Neural cell (in vitro differentiated cells): ENCODE measurements at regions not wholly inside any gene's neighbourhood (a gene's known extent, or its start where the extent isn't known, plus 50 kb on each side); places are given as distances from the start of the nearest gene placed in this dataset.

Source experiments
- H2AFZ ChIP-seq: fragments of 200-600, 300-800 bp; sonication (generic), shearing (Covaris generic); 2 replicates; pipeline ENCODE4 v1.6.0; 2014; ENCODE audit warnings: low read depth, mild to moderate bottlenecking, antibody characterized with exemption, low read length, moderate library complexity
- H3F3A ChIP-seq: fragments of 200-600 bp; shearing (Covaris generic); 2 replicates; pipeline ENCODE4 v1.6.1; 2016; ENCODE audit warnings: mild to moderate bottlenecking, moderate library complexity, mixed read lengths, antibody characterized with exemption, low read length; ENCODE audit not compliant: insufficient read depth, poor library complexity, severe bottlenecking
- H3K27ac ChIP-seq: fragments of 200-600, 300-800 bp; sonication (generic), shearing (Covaris generic); 2 replicates; pipeline ENCODE4 v1.5.1; 2014; ENCODE audit warnings: mild to moderate bottlenecking, low read length, moderate library complexity
- H3K27me3 ChIP-seq: fragments of 300-800, 200-600 bp; sonication (generic), shearing (Covaris generic); 2 replicates; pipeline ENCODE4 v1.6.0; 2014; ENCODE audit warnings: mild to moderate bottlenecking, low read depth, low read length, moderate library complexity; ENCODE audit not compliant: insufficient read depth
- H3K36me3 ChIP-seq: fragments of 300-800, 200-600 bp; sonication (generic), shearing (Covaris generic); 2 replicates; pipeline ENCODE4 v1.5.1; 2014; ENCODE audit warnings: mild to moderate bottlenecking, antibody characterized with exemption, low read length, moderate library complexity; ENCODE audit not compliant: insufficient read depth
- H3K4me2 ChIP-seq: fragments of 300-800, 200-600 bp; sonication (generic), shearing (Covaris generic); 2 replicates; pipeline ENCODE4 v1.6.0; 2014; ENCODE audit warnings: mild to moderate bottlenecking, low read length
- H3K4me3 ChIP-seq: fragments of 300-800, 200-600 bp; sonication (generic), shearing (Covaris generic); 2 replicates; pipeline ENCODE4 v1.5.1; 2014; ENCODE audit warnings: mild to moderate bottlenecking, low read length, moderate library complexity
- H3K79me2 ChIP-seq: fragments of 200-600 bp; shearing (Covaris generic); replicated peaks from 2 replicates; pipeline ENCODE4 v1.6.0; 2014; ENCODE audit warnings: mild to moderate bottlenecking, low read length, moderate library complexity; ENCODE audit not compliant: insufficient read depth
- H3K9ac ChIP-seq: fragments of 300-800, 200-600 bp; sonication (generic), shearing (Covaris generic); 2 replicates; pipeline ENCODE4 v1.6.1; 2016; ENCODE audit warnings: mild to moderate bottlenecking, low read length, mixed read lengths
- H3K9me2 ChIP-seq: fragments of 200-600 bp; shearing (Covaris generic); 2 replicates; pipeline ENCODE4 v1.6.1; 2016; ENCODE audit warnings: mild to moderate bottlenecking, low read length, mixed read lengths; ENCODE audit not compliant: insufficient read depth
- H3K9me3 ChIP-seq: fragments of 200-600, 300-800 bp; sonication (generic), shearing (Covaris generic); 2 replicates; pipeline ENCODE4 v1.6.1; 2016; ENCODE audit warnings: mild to moderate bottlenecking, mixed run types, low read length, moderate library complexity, mixed read lengths
- H4K20me1 ChIP-seq: fragments of 200-600 bp; shearing (Covaris generic); 2 replicates; pipeline ENCODE4 v1.6.1; 2016; ENCODE audit warnings: mild to moderate bottlenecking, mixed run types; ENCODE audit not compliant: insufficient read depth
- EP300 ChIP-seq: fragments of 450-650 bp; conservative IDR thresholded peaks from 2 replicates; pipeline ENCODE4 v1.6.1; 2014; ENCODE audit warnings: antibody characterized with exemption, mild to moderate bottlenecking, moderate library complexity; ENCODE audit not compliant: poor library complexity, severe bottlenecking
- EZH2 ChIP-seq: fragments of 200-600, 300-800 bp; shearing (Covaris generic), sonication (generic); IDR thresholded peaks from 2 replicates; pipeline ENCODE4 v1.6.1; 2014; ENCODE audit warnings: antibody characterized with exemption, low read length, borderline replicate concordance, mild to moderate bottlenecking; ENCODE audit not compliant: insufficient read depth, poor library complexity, severe bottlenecking
- MXI1 ChIP-seq: fragments of 450-650 bp; conservative IDR thresholded peaks from 2 replicates; pipeline ENCODE4 v1.6.1; 2014; ENCODE audit warnings: antibody characterized with exemption, mild to moderate bottlenecking; ENCODE audit not compliant: poor library complexity, severe bottlenecking
- POLR2AphosphoS5 ChIP-seq: IDR thresholded peaks from 2 replicates; pipeline ENCODE4 v1.6.1; 2012
- RAD21 ChIP-seq: fragments of 450-650 bp; conservative IDR thresholded peaks from 2 replicates; pipeline ENCODE4 v1.6.1; 2014; ENCODE audit warnings: antibody characterized with exemption, mild to moderate bottlenecking, moderate library complexity
- REST ChIP-seq: IDR thresholded peaks from 2 replicates; pipeline ENCODE4 v1.6.1; 2012; ENCODE audit warnings: borderline replicate concordance
- SMC3 ChIP-seq: fragments of 450-650 bp; conservative IDR thresholded peaks from 2 replicates; pipeline ENCODE4 v1.6.1; 2014; ENCODE audit warnings: antibody characterized with exemption, mild to moderate bottlenecking, moderate library complexity; ENCODE audit not compliant: poor library complexity
- TAF1 ChIP-seq: IDR thresholded peaks from 2 replicates; pipeline ENCODE4 v1.6.1; 2012; ENCODE audit warnings: low read depth
- TF ChIP-seq, protein P1 (sequence below): fragments of 450-650 bp; IDR thresholded peaks from 2 replicates; pipeline ENCODE4 v1.5.1; 2014; ENCODE audit warnings: antibody characterized with exemption, mild to moderate bottlenecking, moderate library complexity; ENCODE audit not compliant: poor library complexity, severe bottlenecking

GRCh38 chr6:147765541-147765940 is 257.1 kb downstream of the SAMD5 start:
- no peak overlapping the region for H3K27ac ChIP-seq
- H2AFZ ChIP-seq: no peak overlapping the region
- H3K9me3 ChIP-seq: no peaks in the 10 kb centered on the region
- H3K79me2 ChIP-seq: no peaks in the 10 kb centered on the region
- H4K20me1 ChIP-seq: no peaks in the 10 kb centered on the region
- no peaks in the 10 kb centered on the region for H3F3A ChIP-seq
- H3K4me3 ChIP-seq: no peak overlapping the region
- H3K27me3 ChIP-seq: no peaks in the 10 kb centered on the region
- no peaks in the 10 kb centered on the region for H3K9me2 ChIP-seq
- no peak overlapping the region for H3K4me2 ChIP-seq
- no peaks in the 10 kb centered on the region for H3K36me3 ChIP-seq
- no peak overlapping the region for H3K9ac ChIP-seq
- no peak for TF ChIP-seq POLR2AphosphoS5
- no peak for TF ChIP-seq RAD21
- TF ChIP-seq SMC3: no peak
- no peak for TF ChIP-seq MXI1
- TF ChIP-seq, protein P1, sequence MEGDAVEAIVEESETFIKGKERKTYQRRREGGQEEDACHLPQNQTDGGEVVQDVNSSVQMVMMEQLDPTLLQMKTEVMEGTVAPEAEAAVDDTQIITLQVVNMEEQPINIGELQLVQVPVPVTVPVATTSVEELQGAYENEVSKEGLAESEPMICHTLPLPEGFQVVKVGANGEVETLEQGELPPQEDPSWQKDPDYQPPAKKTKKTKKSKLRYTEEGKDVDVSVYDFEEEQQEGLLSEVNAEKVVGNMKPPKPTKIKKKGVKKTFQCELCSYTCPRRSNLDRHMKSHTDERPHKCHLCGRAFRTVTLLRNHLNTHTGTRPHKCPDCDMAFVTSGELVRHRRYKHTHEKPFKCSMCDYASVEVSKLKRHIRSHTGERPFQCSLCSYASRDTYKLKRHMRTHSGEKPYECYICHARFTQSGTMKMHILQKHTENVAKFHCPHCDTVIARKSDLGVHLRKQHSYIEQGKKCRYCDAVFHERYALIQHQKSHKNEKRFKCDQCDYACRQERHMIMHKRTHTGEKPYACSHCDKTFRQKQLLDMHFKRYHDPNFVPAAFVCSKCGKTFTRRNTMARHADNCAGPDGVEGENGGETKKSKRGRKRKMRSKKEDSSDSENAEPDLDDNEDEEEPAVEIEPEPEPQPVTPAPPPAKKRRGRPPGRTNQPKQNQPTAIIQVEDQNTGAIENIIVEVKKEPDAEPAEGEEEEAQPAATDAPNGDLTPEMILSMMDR: no peak
- no peak for TF ChIP-seq EZH2
- TF ChIP-seq EP300: no peak
- no peak for TF ChIP-seq REST
- TF ChIP-seq TAF1: no peak

GRCh38 chr6:147768969-147769368 is 260.5 kb downstream of the SAMD5 start:
- H3K36me3 ChIP-seq: no peaks in the 10 kb centered on the region
- H3K9me3 ChIP-seq: no peaks in the 10 kb centered on the region
- H3K4me3 ChIP-seq: no peak overlapping the region
- H3K9me2 ChIP-seq: no peaks in the 10 kb centered on the region
- H3K9ac ChIP-seq: no peak overlapping the region
- H4K20me1 ChIP-seq: no peaks in the 10 kb centered on the region
- no peak overlapping the region for H3K27ac ChIP-seq
- H3K27me3 ChIP-seq: no peaks in the 10 kb centered on the region
- no peak overlapping the region for H3K4me2 ChIP-seq
- H3K79me2 ChIP-seq: no peaks in the 10 kb centered on the region
- TF ChIP-seq EP300: no peak
- no peak for TF ChIP-seq TAF1
- no peak for TF ChIP-seq MXI1
- TF ChIP-seq POLR2AphosphoS5: no peak
- TF ChIP-seq SMC3: no peak
- no peak for TF ChIP-seq RAD21
- TF ChIP-seq, protein P1: no peak
- no peak for TF ChIP-seq EZH2
- TF ChIP-seq REST: no peak
- H2AFZ ChIP-seq: no peak overlapping the region
- no peaks in the 10 kb centered on the region for H3F3A ChIP-seq
